ENCODE measurements at regions not wholly inside any gene's neighbourhood (a gene's known extent, or its start where the extent isn't known, plus 50 kb on each side); places are given as distances from the start of the nearest gene placed in this dataset.

DNA sequence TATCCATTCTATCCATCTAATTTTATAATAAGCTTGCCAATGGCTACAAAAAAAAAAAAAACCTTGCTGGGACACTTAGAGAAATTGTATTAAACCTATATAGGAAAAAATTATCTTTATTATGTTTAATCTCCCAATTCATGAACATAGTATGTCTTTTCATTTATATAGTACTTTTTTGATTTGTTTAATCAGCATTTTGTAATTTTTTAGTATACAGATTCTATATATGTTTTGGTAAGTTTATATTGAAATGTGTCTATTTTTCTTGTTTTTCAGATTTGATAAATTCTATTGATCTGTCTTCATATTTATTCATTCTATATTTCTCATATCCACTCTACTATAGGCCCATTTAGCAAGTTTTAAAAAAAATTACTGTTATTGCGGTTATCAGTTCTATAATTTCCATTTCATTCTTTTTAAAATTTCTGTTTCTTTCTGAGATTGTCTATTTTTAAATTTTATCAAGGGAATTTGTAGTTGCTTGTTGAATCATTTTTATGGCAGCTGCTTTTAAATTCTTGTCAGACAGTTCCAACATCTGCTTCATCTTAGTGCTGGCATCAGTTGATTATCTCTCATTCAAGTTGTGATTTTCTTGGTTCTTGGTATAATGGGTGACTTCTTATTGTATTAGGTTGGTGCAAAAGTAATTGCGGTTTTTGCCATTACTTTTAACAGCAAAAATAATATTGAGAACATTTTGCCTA lies 170.1 kb upstream of the S1PR3 start:
- TF ChIP-seq NFIC (IDR thresholded peaks at IDR 0.05) = no peak
- TF ChIP-seq, protein P1, sequence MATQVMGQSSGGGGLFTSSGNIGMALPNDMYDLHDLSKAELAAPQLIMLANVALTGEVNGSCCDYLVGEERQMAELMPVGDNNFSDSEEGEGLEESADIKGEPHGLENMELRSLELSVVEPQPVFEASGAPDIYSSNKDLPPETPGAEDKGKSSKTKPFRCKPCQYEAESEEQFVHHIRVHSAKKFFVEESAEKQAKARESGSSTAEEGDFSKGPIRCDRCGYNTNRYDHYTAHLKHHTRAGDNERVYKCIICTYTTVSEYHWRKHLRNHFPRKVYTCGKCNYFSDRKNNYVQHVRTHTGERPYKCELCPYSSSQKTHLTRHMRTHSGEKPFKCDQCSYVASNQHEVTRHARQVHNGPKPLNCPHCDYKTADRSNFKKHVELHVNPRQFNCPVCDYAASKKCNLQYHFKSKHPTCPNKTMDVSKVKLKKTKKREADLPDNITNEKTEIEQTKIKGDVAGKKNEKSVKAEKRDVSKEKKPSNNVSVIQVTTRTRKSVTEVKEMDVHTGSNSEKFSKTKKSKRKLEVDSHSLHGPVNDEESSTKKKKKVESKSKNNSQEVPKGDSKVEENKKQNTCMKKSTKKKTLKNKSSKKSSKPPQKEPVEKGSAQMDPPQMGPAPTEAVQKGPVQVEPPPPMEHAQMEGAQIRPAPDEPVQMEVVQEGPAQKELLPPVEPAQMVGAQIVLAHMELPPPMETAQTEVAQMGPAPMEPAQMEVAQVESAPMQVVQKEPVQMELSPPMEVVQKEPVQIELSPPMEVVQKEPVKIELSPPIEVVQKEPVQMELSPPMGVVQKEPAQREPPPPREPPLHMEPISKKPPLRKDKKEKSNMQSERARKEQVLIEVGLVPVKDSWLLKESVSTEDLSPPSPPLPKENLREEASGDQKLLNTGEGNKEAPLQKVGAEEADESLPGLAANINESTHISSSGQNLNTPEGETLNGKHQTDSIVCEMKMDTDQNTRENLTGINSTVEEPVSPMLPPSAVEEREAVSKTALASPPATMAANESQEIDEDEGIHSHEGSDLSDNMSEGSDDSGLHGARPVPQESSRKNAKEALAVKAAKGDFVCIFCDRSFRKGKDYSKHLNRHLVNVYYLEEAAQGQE (IDR thresholded peaks at IDR 0.05; ENCODE audit: low read depth) = no peak
- no peak for TF ChIP-seq EP300 (IDR thresholded peaks at IDR 0.05; ENCODE audit: borderline replicate concordance)
- TF ChIP-seq EGR1 (IDR thresholded peaks at IDR 0.05) = no peak
- no peak for TF ChIP-seq RAD21 (IDR thresholded peaks at IDR 0.05; ENCODE audit: low read depth)
- TF ChIP-seq CREB1 (IDR thresholded peaks at IDR 0.05; ENCODE audit: low read depth) = no peak
- no peak for TF ChIP-seq TAF1 (IDR thresholded peaks at IDR 0.05; ENCODE audit: low read depth)
- TF ChIP-seq YY1 (IDR thresholded peaks at IDR 0.05; ENCODE audit: low read depth) = no peak
- TF ChIP-seq TCF12 (IDR thresholded peaks at IDR 0.05; ENCODE audit: low read depth) = no peak
- TF ChIP-seq FOXM1 (IDR thresholded peaks at IDR 0.05; ENCODE audit: borderline replicate concordance, low read depth) = no peak
- TF ChIP-seq, protein P2, sequence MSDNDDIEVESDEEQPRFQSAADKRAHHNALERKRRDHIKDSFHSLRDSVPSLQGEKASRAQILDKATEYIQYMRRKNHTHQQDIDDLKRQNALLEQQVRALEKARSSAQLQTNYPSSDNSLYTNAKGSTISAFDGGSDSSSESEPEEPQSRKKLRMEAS (IDR thresholded peaks at IDR 0.05) = no peak
- TF ChIP-seq TEAD4 (IDR thresholded peaks at IDR 0.05) = no peak
